ENCODE measurements at regions not wholly inside any gene's neighbourhood (a gene's known extent, or its start where the extent isn't known, plus 50 kb on each side); places are given as distances from the start of the nearest gene placed in this dataset.
A peak's percentile ranks its signal among the peaks of the same experiment; 100 is the strongest.

GRCh38 chr14:36465178-36465577, 54.9 kb downstream of the NKX2-1 start:
- DNase-seq, result no peak

GRCh38 chr14:36462890-36463289, 57.1 kb downstream of the NKX2-1 start:
- DNase-seq, result no peak

GRCh38 chr14:36455241-36455627, 64.8 kb downstream of the NKX2-1 start:
- no peak for DNase-seq

- peak; percentile 12 for DNase-seq
These were observed 65.3 kb downstream of the NKX2-1 start for GRCh38 chr14:36454599-36455240.

GRCh38 chr14:36452860-36453259, 67.2 kb downstream of the NKX2-1 start:
- DNase-seq, result no peak

GRCh38 chr14:36451310-36452065, 68.5 kb downstream of the NKX2-1 start:
- no peak for DNase-seq

- no peak for DNase-seq
These were observed 69.5 kb downstream of the NKX2-1 start for GRCh38 chr14:36450550-36450949.

GRCh38 chr14:36449903-36450302, 70.1 kb downstream of the NKX2-1 start:
- no peak for DNase-seq

- no peak for DNase-seq
These were observed 76.7 kb downstream of the NKX2-1 start for GRCh38 chr14:36443374-36443773.

GRCh38 chr14:36442824-36443241, 77.2 kb downstream of the NKX2-1 start:
- DNase-seq, result no peak

GRCh38 chr14:36441283-36441682, 78.7 kb downstream of the NKX2-1 start:
- DNase-seq, result no peak

GRCh38 chr14:36439766-36440165, 80.3 kb downstream of the NKX2-1 start:
- DNase-seq, result no peak

- no peak for DNase-seq
These were observed 81.1 kb downstream of the NKX2-1 start for GRCh38 chr14:36438883-36439282.

GRCh38 chr14:36430662-36431084, 89.4 kb downstream of the NKX2-1 start:
- DNase-seq, result no peak

- DNase-seq, result no peak
These were observed 89.9 kb downstream of the NKX2-1 start for GRCh38 chr14:36430169-36430568.

GRCh38 chr14:36429692-36430091, 90.3 kb downstream of the NKX2-1 start:
- no peak for DNase-seq

- DNase-seq, result no peak
These were observed 91.7 kb downstream of the NKX2-1 start for GRCh38 chr14:36428350-36428749.

- DNase-seq, result no peak
These were observed 93.2 kb downstream of the NKX2-1 start for GRCh38 chr14:36426836-36427235.

GRCh38 chr14:36426113-36426512, 93.9 kb downstream of the NKX2-1 start:
- no peak for DNase-seq

GRCh38 chr14:36424478-36425102, 95.4 kb downstream of the NKX2-1 start:
- DNase-seq, result no peak

GRCh38 chr14:36423430-36423829, 96.6 kb downstream of the NKX2-1 start:
- no peak for DNase-seq

- no peak for DNase-seq
These were observed 99.8 kb upstream of the MBIP start for GRCh38 chr14:36420149-36420687.

- DNase-seq, result no peak
These were observed 98.5 kb upstream of the MBIP start for GRCh38 chr14:36418937-36419336.

All from tongue (tissue), 1 donor.